ENCODE measurements at regions not wholly inside any gene's neighbourhood (a gene's known extent, or its start where the extent isn't known, plus 50 kb on each side); places are given as distances from the start of the nearest gene placed in this dataset.

- DNase-seq (ENCODE audit: low spot score) (no peak), ATAC-seq (peak in 1 of 2 donors; percentile 29)
- Mint-ChIP-seq H3K4me1 (ENCODE audit: low read depth in 2 of 2) (no peaks in the 10 kb centered on the region), H3K36me3 (no peaks in the 10 kb centered on the region), H3K9me3 (no peaks in the 10 kb centered on the region), H3K27ac (no peak overlapping the region), H3K27me3 (peaks cover 13 to 17% of the 10 kb centered on the region in 2 donors), H3K4me3 (no peak overlapping the region)
Observed at GRCh38 chr9:126049088-126049487, 277.5 kb upstream of the MVB12B start.

- Mint-ChIP-seq H3K4me3 (no peak overlapping the region), H3K9me3 (no peaks in the 10 kb centered on the region), H3K27me3 (peaks cover 6 to 18% of the 10 kb centered on the region in 2 donors), H3K4me1 (ENCODE audit: low read depth in 2 of 2) (no peaks in the 10 kb centered on the region), H3K27ac (no peak overlapping the region), H3K36me3 (no peaks in the 10 kb centered on the region)
- no peak for ATAC-seq
- DNase-seq (ENCODE audit: low spot score) = no peak
Observed at GRCh38 chr9:126049896-126050604, 276.6 kb upstream of the MVB12B start.

DNA sequence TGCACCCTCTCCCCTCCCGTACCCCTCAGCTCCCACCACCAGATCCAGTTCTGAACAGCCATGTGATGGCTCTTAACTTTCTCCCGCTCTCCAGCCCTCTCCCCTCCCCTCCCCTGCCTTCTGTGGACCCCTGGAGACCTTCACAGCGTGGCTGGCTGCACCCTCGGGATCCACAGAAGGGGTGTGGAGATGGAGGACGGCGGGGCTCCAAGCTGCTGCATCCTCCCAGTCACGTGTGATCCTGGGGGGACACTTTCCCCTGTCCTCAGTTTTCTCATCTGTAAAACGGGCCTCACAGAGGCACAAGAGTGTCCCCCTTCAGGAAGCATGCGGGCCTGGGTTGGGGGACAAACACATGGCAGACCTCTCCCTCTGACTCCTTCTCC lies 276.0 kb upstream of the MVB12B start:
- no peak overlapping the region for H3K27ac Mint-ChIP-seq
- H3K4me3 Mint-ChIP-seq = no peak overlapping the region
- H3K4me1 Mint-ChIP-seq (ENCODE audit: low read depth in 2 of 2) = no peaks in the 10 kb centered on the region
- H3K9me3 Mint-ChIP-seq = no peaks in the 10 kb centered on the region
- H3K36me3 Mint-ChIP-seq = no peaks in the 10 kb centered on the region
- ATAC-seq (no peak), DNase-seq (ENCODE audit: low spot score) (no peak)
- peaks cover 4 to 18% of the 10 kb centered on the region in 2 donors for H3K27me3 Mint-ChIP-seq

DNA sequence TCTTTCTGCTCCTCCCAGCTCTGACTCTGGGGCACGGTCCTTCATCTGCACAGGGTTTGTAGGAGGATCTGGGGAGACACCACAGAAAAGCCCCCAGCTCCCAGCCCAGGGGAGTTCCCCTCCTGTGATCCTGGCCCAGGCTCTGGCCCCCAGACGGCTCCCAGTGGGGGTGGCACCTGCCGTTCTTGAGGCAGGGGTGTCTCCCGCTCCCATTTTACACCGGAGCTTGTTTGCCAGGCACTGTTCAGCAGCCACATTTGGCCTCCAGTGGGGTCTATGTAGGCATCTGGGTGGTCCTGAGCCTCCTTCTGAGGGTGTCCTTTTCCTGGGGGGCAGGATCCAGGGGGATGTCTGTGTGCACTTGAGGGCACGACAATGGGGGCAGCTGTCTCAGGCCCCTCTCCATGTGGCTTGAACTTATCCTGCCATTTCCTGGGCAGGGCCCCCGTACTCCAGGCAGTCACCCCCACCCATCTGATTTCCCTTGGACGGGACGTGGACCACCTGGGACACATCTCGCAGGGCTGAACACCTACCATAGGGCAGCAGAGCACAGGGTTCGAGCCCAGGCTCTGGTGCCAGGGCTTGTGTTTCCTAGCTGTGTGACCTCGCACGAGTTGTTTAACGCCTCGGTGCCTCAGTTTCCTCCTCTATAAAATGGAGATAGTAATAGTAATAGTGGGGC lies 275.0 kb upstream of the MVB12B start:
- H3K9me3 Mint-ChIP-seq = no peaks in the 10 kb centered on the region

DNA sequence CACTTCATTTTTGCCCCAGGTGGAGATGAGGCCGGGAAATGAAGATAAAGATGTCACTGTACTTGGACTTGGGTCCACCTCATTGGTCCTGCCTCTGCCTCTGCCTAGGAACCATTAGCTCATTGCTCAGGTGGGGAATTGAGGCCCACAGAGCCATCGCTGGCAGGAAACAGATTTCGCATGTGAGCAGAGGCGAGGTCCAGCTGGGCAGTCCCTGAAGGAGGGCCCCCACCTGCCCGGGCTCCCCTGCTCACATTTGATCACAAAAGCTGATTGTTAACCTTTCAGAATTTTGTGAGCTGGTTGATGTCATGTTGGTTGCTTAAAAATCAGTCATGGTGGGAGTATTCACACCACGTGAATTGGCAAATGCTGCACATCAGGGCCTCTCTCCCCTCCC lies 273.8 kb upstream of the MVB12B start:
- peaks cover 7 to 22% of the 10 kb centered on the region in 2 donors for H3K27me3 Mint-ChIP-seq
- no peaks in the 10 kb centered on the region for H3K9me3 Mint-ChIP-seq
- no peak overlapping the region for H3K4me3 Mint-ChIP-seq
- DNase-seq (ENCODE audit: low spot score) = no peak
- no peaks in the 10 kb centered on the region for H3K4me1 Mint-ChIP-seq (ENCODE audit: low read depth in 2 of 2)
- no peak for ATAC-seq
- H3K27ac Mint-ChIP-seq = no peak overlapping the region
- H3K36me3 Mint-ChIP-seq = no peaks in the 10 kb centered on the region

More for the DNA sequence above, 275.0 kb upstream of the MVB12B start:
- Mint-ChIP-seq H3K36me3 (no peaks in the 10 kb centered on the region), H3K4me1 (ENCODE audit: low read depth in 2 of 2) (no peaks in the 10 kb centered on the region), H3K4me3 (no peak overlapping the region), H3K27ac (no peak overlapping the region), H3K27me3 (peaks cover 7 to 18% of the 10 kb centered on the region in 2 donors)
- ATAC-seq (no peak), DNase-seq (ENCODE audit: low spot score) (no peak)

DNA sequence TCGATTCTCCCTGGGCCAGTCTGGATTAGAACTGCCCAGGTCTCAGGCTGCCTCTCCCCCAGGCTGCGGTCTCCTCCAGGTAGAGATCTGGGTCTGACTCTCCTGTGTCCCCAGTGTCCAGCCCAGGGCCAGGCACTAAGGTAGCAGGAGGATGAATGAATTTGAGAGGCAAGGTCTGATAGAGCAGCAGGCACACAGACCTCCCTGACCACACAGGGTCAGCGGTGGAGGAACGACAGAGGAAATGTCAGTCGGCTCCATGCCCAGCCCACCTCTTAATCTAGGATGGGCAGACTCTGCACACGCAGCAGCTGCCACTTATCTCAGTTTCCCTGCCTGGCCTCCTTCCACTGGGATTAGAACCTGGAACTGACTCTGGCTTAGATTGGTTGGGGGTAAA lies 272.7 kb upstream of the MVB12B start:
- no peaks in the 10 kb centered on the region for H3K9me3 Mint-ChIP-seq

GRCh38 chr9:126055381-126055985 lies 271.1 kb upstream of the MVB12B start:
- no peak overlapping the region for H3K4me3 Mint-ChIP-seq
- H3K27ac Mint-ChIP-seq = no peak overlapping the region
- H3K4me1 Mint-ChIP-seq (ENCODE audit: low read depth in 2 of 2) = no peaks in the 10 kb centered on the region
- peaks cover 13 to 39% of the 10 kb centered on the region in 2 donors for H3K27me3 Mint-ChIP-seq
- ATAC-seq (no peak), DNase-seq (ENCODE audit: low spot score) (no peak)
- H3K9me3 Mint-ChIP-seq = no peaks in the 10 kb centered on the region
- H3K36me3 Mint-ChIP-seq = no peaks in the 10 kb centered on the region

More for the DNA sequence above, 272.7 kb upstream of the MVB12B start:
- no peak for DNase-seq (ENCODE audit: low spot score)
- H3K4me1 Mint-ChIP-seq (ENCODE audit: low read depth in 2 of 2) = no peaks in the 10 kb centered on the region
- H3K4me3 Mint-ChIP-seq = no peak overlapping the region
- H3K27ac Mint-ChIP-seq = no peak overlapping the region
- no peak for ATAC-seq
- H3K27me3 Mint-ChIP-seq = peaks cover 9 to 33% of the 10 kb centered on the region in 2 donors
- no peaks in the 10 kb centered on the region for H3K36me3 Mint-ChIP-seq

GRCh38 chr9:126056312-126057021 lies 270.2 kb upstream of the MVB12B start:
- no peaks in the 10 kb centered on the region for H3K4me1 Mint-ChIP-seq (ENCODE audit: low read depth in 2 of 2)
- H3K4me3 Mint-ChIP-seq = no peak overlapping the region
- ATAC-seq = no peak
- no peaks in the 10 kb centered on the region for H3K36me3 Mint-ChIP-seq
- peaks cover 13 to 32% of the 10 kb centered on the region in 2 donors for H3K27me3 Mint-ChIP-seq
- no peak for DNase-seq (ENCODE audit: low spot score)
- H3K27ac Mint-ChIP-seq = no peak overlapping the region
- no peaks in the 10 kb centered on the region for H3K9me3 Mint-ChIP-seq

DNA sequence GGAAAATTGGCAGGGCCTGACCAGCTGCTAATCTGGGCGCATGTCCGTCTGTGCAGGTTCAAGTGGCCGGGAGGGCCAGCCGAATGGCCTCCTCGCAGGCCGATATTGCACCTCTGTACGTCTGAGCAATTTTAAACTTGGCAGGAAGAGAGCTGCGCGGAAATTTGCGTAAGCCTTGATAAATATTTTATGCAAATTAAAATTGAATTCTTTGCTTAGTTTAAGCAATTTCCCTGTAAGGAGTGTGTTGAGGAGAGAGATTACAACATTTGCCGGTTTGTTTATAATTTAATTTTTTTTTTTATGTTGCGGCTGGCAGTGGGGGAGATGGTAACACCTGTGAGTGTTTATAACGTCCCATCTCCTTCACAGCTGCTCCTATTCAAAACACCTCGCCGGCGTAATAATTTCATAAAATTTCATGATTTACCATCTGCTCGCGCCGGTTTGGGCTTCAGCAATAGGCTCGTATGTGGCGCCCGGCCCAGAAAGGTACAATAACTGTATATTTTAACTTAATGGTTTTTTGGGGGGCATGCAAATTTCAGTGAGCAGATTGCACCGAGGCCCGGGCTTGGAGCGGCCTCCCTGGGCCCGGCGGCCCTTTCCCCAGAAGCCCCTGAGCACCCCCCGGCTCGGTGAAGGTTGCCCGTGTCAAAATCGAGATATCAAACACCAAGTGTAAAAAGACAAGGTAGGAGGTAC lies 269.4 kb upstream of the MVB12B start:
- Mint-ChIP-seq H3K27ac (no peak overlapping the region), H3K36me3 (no peaks in the 10 kb centered on the region), H3K4me1 (ENCODE audit: low read depth in 2 of 2) (no peaks in the 10 kb centered on the region), H3K27me3 (peaks cover 13 to 32% of the 10 kb centered on the region in 2 donors), H3K9me3 (no peaks in the 10 kb centered on the region), H3K4me3 (no peak overlapping the region)
- ATAC-seq (no peak), DNase-seq (ENCODE audit: low spot score) (no peak)

DNA sequence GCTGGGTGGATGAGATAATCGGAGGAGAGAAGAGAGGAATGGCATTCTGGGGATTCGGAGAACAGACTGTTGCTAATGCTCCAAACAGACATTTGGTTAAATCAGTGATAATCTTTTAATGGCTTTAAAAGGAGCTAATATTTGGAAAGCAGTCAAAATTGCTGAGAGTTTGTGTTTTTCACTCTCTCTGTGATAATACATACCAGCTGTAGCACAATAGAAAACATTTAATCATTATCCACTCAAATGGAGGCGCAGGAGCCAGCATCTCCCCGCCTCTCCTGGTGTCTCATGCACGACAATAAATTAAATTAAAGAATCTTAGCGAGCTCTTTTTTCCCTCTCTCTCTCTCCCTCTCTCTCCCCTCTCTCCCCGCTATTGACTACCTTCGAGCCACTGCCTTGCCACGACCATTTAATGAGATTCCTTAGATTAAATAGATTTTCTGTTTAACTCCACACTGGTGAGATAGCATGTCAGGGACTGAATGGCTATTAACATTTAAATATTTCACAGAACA lies 268.6 kb upstream of the MVB12B start:
- H3K27me3 Mint-ChIP-seq = peaks cover 12 to 32% of the 10 kb centered on the region in 2 donors
- H3K9me3 Mint-ChIP-seq = no peaks in the 10 kb centered on the region
- H3K4me1 Mint-ChIP-seq (ENCODE audit: low read depth in 2 of 2) = no peaks in the 10 kb centered on the region
- ATAC-seq (no peak), DNase-seq (ENCODE audit: low spot score) (no peak)
- H3K36me3 Mint-ChIP-seq = no peaks in the 10 kb centered on the region
- H3K4me3 Mint-ChIP-seq = no peak overlapping the region
- no peak overlapping the region for H3K27ac Mint-ChIP-seq

- H3K27me3 Mint-ChIP-seq = peaks cover 8 to 32% of the 10 kb centered on the region in 2 donors
- DNase-seq (ENCODE audit: low spot score) (no peak), ATAC-seq (no peak)
- no peak overlapping the region for H3K4me3 Mint-ChIP-seq
- H3K36me3 Mint-ChIP-seq = no peaks in the 10 kb centered on the region
- no peak overlapping the region for H3K27ac Mint-ChIP-seq
- no peaks in the 10 kb centered on the region for H3K9me3 Mint-ChIP-seq
- no peaks in the 10 kb centered on the region for H3K4me1 Mint-ChIP-seq (ENCODE audit: low read depth in 2 of 2)
Observed at GRCh38 chr9:126058591-126058990, 268.0 kb upstream of the MVB12B start.

DNA sequence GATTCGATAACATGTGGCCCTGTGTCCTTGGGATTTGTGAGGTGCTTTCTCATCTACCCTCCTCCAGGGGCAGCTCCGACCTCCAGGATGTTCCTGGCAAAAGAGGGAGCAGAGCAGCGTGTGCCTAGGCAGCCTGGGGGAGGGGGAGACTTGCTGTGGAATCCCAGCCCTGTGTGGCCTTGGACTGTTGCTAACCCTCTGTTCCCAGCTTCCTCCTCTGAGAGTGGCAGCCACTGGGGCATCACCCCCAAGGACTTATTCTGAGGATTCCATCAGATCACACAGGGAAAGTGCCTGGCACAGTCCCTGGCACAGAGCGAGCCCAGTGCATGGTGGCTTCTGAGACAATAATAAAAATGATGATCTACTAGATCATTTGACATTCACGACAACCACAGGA lies 265.1 kb upstream of the MVB12B start:
- no peaks in the 10 kb centered on the region for H3K4me1 Mint-ChIP-seq (ENCODE audit: low read depth in 2 of 2)
- ATAC-seq = no peak
- H3K27ac Mint-ChIP-seq = no peak overlapping the region
- H3K4me3 Mint-ChIP-seq = no peak overlapping the region
- no peaks in the 10 kb centered on the region for H3K36me3 Mint-ChIP-seq
- H3K27me3 Mint-ChIP-seq = peaks cover 13 to 29% of the 10 kb centered on the region in 2 donors
- DNase-seq (ENCODE audit: low spot score) = no peak
- H3K9me3 Mint-ChIP-seq = no peaks in the 10 kb centered on the region

DNA sequence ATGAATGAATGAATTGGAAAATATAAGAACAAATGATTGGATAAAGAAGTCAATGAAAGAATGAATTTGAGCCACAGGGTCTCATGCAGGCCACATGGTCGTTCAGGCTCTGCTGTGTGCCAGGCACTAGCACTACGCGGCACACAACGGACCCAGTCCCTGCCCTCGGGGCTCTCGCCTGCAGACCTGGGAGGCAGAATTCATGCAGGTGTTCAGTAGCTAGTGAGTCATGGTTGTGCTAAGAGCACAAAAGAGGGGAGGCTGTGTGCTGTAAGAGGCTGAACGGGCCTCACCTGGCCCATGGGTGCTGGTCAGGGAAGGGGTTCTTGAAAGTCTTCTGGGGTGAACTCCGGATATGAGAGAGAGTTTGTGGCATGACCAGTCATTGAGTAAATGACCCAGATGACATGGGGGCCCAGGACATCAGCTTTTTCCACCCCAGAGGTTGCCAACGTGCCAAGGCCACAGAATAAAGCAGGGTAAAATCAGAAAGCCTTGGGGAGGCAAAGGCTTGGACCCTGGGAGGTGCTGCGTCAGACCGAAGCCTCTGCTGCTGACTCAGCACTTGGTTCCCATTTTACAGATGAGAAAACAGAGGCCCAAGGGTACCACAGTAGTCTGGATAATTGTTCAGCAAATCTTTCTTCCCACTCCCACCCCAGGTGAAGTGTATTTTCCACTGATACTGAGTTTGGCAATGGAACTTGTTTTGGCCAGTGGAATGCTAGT lies 264.3 kb upstream of the MVB12B start:
- Mint-ChIP-seq H3K4me3 (no peak overlapping the region), H3K36me3 (no peaks in the 10 kb centered on the region), H3K27me3 (peaks cover 13 to 29% of the 10 kb centered on the region in 2 donors), H3K4me1 (ENCODE audit: low read depth in 2 of 2) (no peaks in the 10 kb centered on the region), H3K27ac (no peak overlapping the region), H3K9me3 (no peaks in the 10 kb centered on the region)
- ATAC-seq (no peak), DNase-seq (ENCODE audit: low spot score) (no peak)

All from natural killer cell treated with Interleukin-12 subunit alpha and Interleukin-12 subunit beta and Interleukin-15 and Interleukin-18, amount 100 ng/mL, for 72 hours (primary cell).